ENCODE measurements at regions not wholly inside any gene's neighbourhood (a gene's known extent, or its start where the extent isn't known, plus 50 kb on each side); places are given as distances from the start of the nearest gene placed in this dataset.

DNA sequence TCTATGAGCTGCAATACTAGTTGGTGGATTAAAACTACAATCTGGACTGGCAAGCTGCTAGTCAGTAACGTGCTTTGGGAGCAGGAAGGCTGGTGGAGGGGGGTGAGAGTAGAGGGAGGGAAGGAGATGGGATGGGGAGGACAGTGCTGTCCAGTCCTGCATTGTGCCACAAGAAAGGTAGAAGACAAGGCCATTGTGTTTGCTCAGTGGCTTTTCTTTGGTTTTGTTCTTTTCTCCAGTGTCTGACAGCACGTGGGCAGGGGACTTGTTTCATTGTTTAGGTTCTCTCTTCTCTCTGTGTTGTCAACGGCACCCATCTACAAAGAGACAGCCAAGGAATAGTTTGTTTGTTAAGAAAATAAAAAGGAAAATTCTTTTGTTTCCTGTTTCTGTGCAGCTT, 362.8 kb upstream of the PLXNA2 start:
- WGBS: 72% methylated on average over 3 of the region's 3 CpGs
- DNase-seq (ENCODE audit: extremely low spot score): no peak
- Histone ChIP-seq H3K27me3 (no peaks in the 10 kb centered on the region), H3K9me3 (no peaks in the 10 kb centered on the region), H3K4me3 (no peak overlapping the region), H3K27ac (replicated peaks in 1 of 4) (no peak overlapping the region), H3K36me3 (no peaks in the 10 kb centered on the region), H3K4me1 (no peaks in the 10 kb centered on the region)
- intact Hi-C loops (cut with DNase I): no loop called here
- no peak for TF ChIP-seq POLR2AphosphoS5 (IDR thresholded peaks at IDR 0.05)
- no peak for TF ChIP-seq EP300 (IDR thresholded peaks at IDR 0.05)
- TF ChIP-seq CTCF (IDR thresholded peaks at IDR 0.05): no peak
- TF ChIP-seq POLR2A (IDR thresholded peaks at IDR 0.05; ENCODE audit: low read depth): no peak

DNA sequence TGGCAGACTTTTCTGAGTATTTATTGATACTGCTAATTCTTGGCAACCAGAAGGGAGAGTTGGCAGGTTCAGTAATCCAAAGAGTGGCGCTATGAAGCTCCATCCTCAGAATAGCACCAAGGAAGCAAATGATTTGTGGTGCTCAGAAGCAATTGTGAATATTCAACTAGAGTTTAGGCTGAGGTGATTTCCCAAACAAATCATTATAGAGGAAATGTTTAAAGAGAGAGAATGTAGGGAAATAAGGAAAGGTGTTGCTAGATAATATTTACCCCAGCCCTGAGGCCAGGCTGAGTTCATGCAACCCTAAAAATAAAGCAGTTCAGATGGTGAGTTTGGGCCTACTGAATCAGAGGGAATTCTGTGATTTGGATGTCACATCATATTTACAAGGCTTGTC, 363.4 kb upstream of the PLXNA2 start:
- no peaks in the 10 kb centered on the region for H3K9me3 ChIP-seq
- no peaks in the 10 kb centered on the region for H3K27me3 ChIP-seq
- no peak overlapping the region for H3K27ac ChIP-seq (replicated peaks in 1 of 4)
- WGBS: 64% methylated on average over 1 of the region's 1 CpG
- TF ChIP-seq EP300 (IDR thresholded peaks at IDR 0.05) (no peak), CTCF (IDR thresholded peaks at IDR 0.05) (no peak), POLR2AphosphoS5 (IDR thresholded peaks at IDR 0.05) (no peak), POLR2A (IDR thresholded peaks at IDR 0.05; ENCODE audit: low read depth) (no peak)
- H3K4me3 ChIP-seq: no peak overlapping the region
- no peak for DNase-seq (ENCODE audit: extremely low spot score)
- H3K4me1 ChIP-seq: no peaks in the 10 kb centered on the region
- no peaks in the 10 kb centered on the region for H3K36me3 ChIP-seq
- intact Hi-C loops (cut with DNase I): no loop called here

DNA sequence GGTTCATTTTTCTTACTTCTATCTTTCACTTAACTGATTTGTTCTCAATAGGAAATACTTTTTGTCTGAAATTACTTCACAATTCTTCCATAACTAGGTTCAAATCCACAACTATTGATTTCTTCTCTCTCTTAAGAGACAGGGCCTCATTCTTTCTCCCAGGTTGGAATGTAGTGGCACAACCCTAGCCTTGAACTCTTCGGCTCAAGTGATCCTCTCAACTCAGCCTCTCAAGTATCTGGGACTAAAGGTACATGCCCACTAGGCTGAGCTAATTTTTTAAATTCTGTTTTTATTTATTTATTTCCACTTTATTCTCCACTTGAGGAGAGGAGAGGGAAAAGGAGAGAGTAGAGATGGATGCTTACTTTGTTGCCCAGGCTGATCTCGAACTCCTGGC, 370.4 kb upstream of the PLXNA2 start:
- intact Hi-C loops (cut with DNase I): no loop called here
- Histone ChIP-seq H3K36me3 (no peaks in the 10 kb centered on the region), H3K4me3 (no peak overlapping the region), H3K27me3 (no peaks in the 10 kb centered on the region), H3K27ac (replicated peaks in 1 of 4) (no peak overlapping the region), H3K4me1 (no peaks in the 10 kb centered on the region), H3K9me3 (peaks cover 0 to 19% (median 2%) of the 10 kb centered on the region in 4 donors)
- peak; percentile 26 for DNase-seq (ENCODE audit: extremely low spot score)
- 76% methylated on average over 2 of the region's 2 CpGs for WGBS
- TF ChIP-seq POLR2A (IDR thresholded peaks at IDR 0.05; ENCODE audit: low read depth) (no peak), EP300 (IDR thresholded peaks at IDR 0.05) (no peak)

DNA sequence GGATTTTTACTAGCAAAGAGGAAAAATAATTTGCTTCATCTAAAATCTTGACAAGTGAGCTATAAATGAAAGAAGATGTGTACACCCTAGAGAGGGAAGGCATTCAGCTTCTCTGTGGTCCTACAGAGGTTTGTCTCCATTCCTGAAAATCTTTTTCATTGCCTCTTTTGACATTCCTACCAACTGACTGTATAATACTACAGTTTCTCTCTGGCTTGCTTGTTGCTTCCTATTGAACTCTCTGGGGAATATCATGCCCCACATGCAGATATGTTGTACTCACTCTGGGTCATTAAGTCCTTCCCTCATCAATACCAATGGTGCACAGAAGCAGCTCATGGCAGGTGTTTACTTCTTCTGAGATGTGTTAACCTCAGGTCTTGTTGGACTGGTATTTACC, 371.2 kb upstream of the PLXNA2 start:
- no peaks in the 10 kb centered on the region for H3K4me1 ChIP-seq
- H3K9me3 ChIP-seq: peaks cover 0 to 23% (median 5%) of the 10 kb centered on the region in 4 donors
- H3K4me3 ChIP-seq: no peak overlapping the region
- no peaks in the 10 kb centered on the region for H3K27me3 ChIP-seq
- H3K36me3 ChIP-seq: no peaks in the 10 kb centered on the region
- no peak overlapping the region for H3K27ac ChIP-seq (replicated peaks in 1 of 4)
- TF ChIP-seq CTCF (IDR thresholded peaks at IDR 0.05) (no peak), EP300 (IDR thresholded peaks at IDR 0.05) (no peak), POLR2A (IDR thresholded peaks at IDR 0.05; ENCODE audit: low read depth) (no peak), POLR2AphosphoS5 (IDR thresholded peaks at IDR 0.05) (no peak)
- peak; percentile 42 for DNase-seq (ENCODE audit: extremely low spot score)
- intact Hi-C loops (cut with DNase I): no loop called here

GRCh38 chr1:208616776-208617175, 372.6 kb upstream of the PLXNA2 start:
- no peak overlapping the region for H3K4me3 ChIP-seq
- peak; percentile 60 for DNase-seq (ENCODE audit: extremely low spot score)
- TF ChIP-seq POLR2A (IDR thresholded peaks at IDR 0.05; ENCODE audit: low read depth): no peak
- no peak for TF ChIP-seq CTCF (IDR thresholded peaks at IDR 0.05)
- no peak for TF ChIP-seq EP300 (IDR thresholded peaks at IDR 0.05)
- no peak for TF ChIP-seq POLR2AphosphoS5 (IDR thresholded peaks at IDR 0.05)
- no peaks in the 10 kb centered on the region for H3K36me3 ChIP-seq
- H3K4me1 ChIP-seq: no peaks in the 10 kb centered on the region
- peaks cover 0 to 36% (median 11%) of the 10 kb centered on the region in 4 donors for H3K9me3 ChIP-seq
- H3K27me3 ChIP-seq: no peaks in the 10 kb centered on the region
- WGBS: 69% methylated on average over 3 of the region's 3 CpGs
- no peak overlapping the region for H3K27ac ChIP-seq (replicated peaks in 1 of 4)
- intact Hi-C loops (cut with DNase I): no loop called here
